A673 (cell line): ENCODE measurements at regions not wholly inside any gene's neighbourhood (a gene's known extent, or its start where the extent isn't known, plus 50 kb on each side); places are given as distances from the start of the nearest gene placed in this dataset.

ENCODE experiments used
- CTCF ChIP-seq: fragments of 300-800, 200-600 bp; sonication (generic); conservative IDR thresholded peaks from 2 replicates; pipeline ENCODE4 v1.5.1; 2017; ENCODE audit warnings: low read depth, mild to moderate bottlenecking, antibody characterized with exemption, low read length, moderate library complexity, mixed read lengths
- EZH2 ChIP-seq: fragments of 200-600 bp; sonication (generic); IDR thresholded peaks from 2 replicates; pipeline ENCODE4 v1.6.1; 2017; ENCODE audit warnings: borderline replicate concordance, low read depth, mild to moderate bottlenecking, mixed read lengths, antibody characterized with exemption, low read length; ENCODE audit not compliant: poor library complexity, severe bottlenecking

- no peak for TF ChIP-seq CTCF
- no peak for TF ChIP-seq EZH2
Observed at GRCh38 chr17:79152636-79153035, 78.0 kb downstream of the ENGASE start.
